Peyer's patch (tissue), 4 donors: ENCODE measurements at regions not wholly inside any gene's neighbourhood (a gene's known extent, or its start where the extent isn't known, plus 50 kb on each side); places are given as distances from the start of the nearest gene placed in this dataset.

Experiments
- CTCF ChIP-seq, 6 experiments: fragments of 450-650 bp in 4 of 6; fragments of 200-600 bp in 2 of 6; sonication (generic) in 1 of 6; IDR thresholded peaks; one replicate each; pipeline ENCODE4 v1.5.1; 2017 to 2019; ENCODE audit warnings: antibody characterized with exemption in 6 of 6, mild to moderate bottlenecking in 3 of 6, moderate library complexity in 1 of 6
- POLR2A ChIP-seq, 2 donors: fragments of 450-650 bp; IDR thresholded peaks; one replicate each; pipeline ENCODE4 v1.5.1; 2017; ENCODE audit warnings: antibody characterized with exemption in 2 of 2, mild to moderate bottlenecking in 2 of 2, moderate library complexity in 2 of 2

- no peak for TF ChIP-seq CTCF (IDR thresholded peaks at IDR 0.05)
- no peak for TF ChIP-seq POLR2A (IDR thresholded peaks at IDR 0.05)
Observed at GRCh38 chr2:234343372-234343771, 153.5 kb downstream of the ARL4C start.
